Cardiac fibroblast (primary cell): ENCODE measurements at regions not wholly inside any gene's neighbourhood (a gene's known extent, or its start where the extent isn't known, plus 50 kb on each side); places are given as distances from the start of the nearest gene placed in this dataset.

ENCODE experiments used
- DNase-seq, 2 donors: peaks; one replicate each; pipeline versions ENCODE4 v3.0.0 to v3.0.0-alpha.2; 2010; ENCODE audit warnings: low read depth in 2 of 2
- H3K4me3 ChIP-seq, 2 donors: replicated peaks in 1 of 2; 1 replicate in 1 of 2; 2 replicates in 1 of 2; pipeline ENCODE4 v1.5.1; 2011; ENCODE audit warnings: low read depth in 2 of 2, low read length in 2 of 2, mild to moderate bottlenecking in 2 of 2, moderate library complexity in 1 of 2
- CTCF ChIP-seq: IDR thresholded peaks from one replicate; pipeline ENCODE4 v1.5.1; 2011; ENCODE audit warnings: low read depth, mild to moderate bottlenecking, low read length, inconsistent platforms

- TF ChIP-seq CTCF = no peak
- DNase-seq = no peak
- H3K4me3 ChIP-seq = no peak overlapping the region
Observed at GRCh38 chr1:56028244-56028643, 551.1 kb downstream of the PLPP3 start.

GRCh38 chr1:56025942-56026341 lies 553.4 kb downstream of the PLPP3 start:
- DNase-seq = peak in 1 of 2 donors; percentile 29
- TF ChIP-seq CTCF = no peak
- no peak overlapping the region for H3K4me3 ChIP-seq

- no peak overlapping the region for H3K4me3 ChIP-seq
- no peak for DNase-seq
- no peak for TF ChIP-seq CTCF
Observed at GRCh38 chr1:56024155-56024554, 555.2 kb downstream of the PLPP3 start.

GRCh38 chr1:56019922-56020321 lies 559.4 kb downstream of the PLPP3 start:
- no peak for TF ChIP-seq CTCF
- no peak overlapping the region for H3K4me3 ChIP-seq

GRCh38 chr1:56019472-56019871 lies 559.9 kb downstream of the PLPP3 start:
- DNase-seq = no peak
- TF ChIP-seq CTCF = no peak
- no peak overlapping the region for H3K4me3 ChIP-seq

More at GRCh38 chr1:56019922-56020321, 559.4 kb downstream of the PLPP3 start:
- DNase-seq = no peak

DNA sequence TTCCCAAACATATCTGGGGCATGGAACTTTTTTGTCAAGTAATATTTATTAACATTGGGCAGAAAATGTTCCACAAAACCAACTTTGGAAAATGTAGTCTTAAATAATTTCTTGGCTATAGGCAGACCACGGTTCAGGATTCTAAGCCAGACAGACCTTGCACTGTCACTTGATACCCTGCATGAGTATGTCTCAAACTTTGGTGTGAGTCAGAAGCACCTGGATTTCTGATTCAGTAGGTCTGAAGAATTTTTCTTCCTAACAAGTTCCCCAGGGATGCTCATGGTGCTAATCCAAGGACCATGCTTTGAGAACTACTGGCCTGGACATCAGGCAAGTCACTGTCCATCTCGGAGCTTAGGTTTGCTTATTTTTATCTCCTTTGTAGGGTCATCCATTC lies 562.0 kb downstream of the PLPP3 start:
- no peak for TF ChIP-seq CTCF
- peak in 1 of 2 donors; percentile 33 for DNase-seq
- H3K4me3 ChIP-seq = no peak overlapping the region

DNA sequence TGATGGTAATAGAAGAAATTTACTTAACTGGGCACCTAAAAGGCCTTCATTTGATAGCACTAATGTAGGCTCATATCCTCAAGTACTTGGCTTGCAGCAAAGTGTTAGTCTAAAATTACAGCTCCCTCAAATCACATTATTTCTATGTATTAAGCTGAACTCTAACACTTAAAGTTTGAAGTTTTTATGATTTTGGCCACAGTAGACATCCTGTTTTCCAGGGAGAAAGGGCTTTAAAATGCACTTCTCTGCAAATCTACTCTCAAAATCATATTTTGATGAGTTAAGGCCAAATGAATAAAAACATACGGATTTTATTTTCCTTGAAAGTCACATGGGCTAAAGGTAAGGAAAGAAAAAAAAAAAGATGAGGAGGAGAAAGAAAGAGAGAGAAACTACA lies 575.5 kb downstream of the PLPP3 start:
- DNase-seq = no peak
- no peak overlapping the region for H3K4me3 ChIP-seq
- no peak for TF ChIP-seq CTCF
